T-helper 17 cell (primary cell): ENCODE measurements at regions not wholly inside any gene's neighbourhood (a gene's known extent, or its start where the extent isn't known, plus 50 kb on each side); places are given as distances from the start of the nearest gene placed in this dataset.
"Not testable (repeated sequence)": the region's sequence is repeated elsewhere in the genome, so short reads cannot be mapped to it uniquely, and the experiment has no call there.

Source experiments
- ATAC-seq: fragments of 150-1000 bp; cut with Tn5 transposase; 2 replicates; pipeline ENCODE4 v1.10.0; 2021; ENCODE audit warnings: mild to moderate bottlenecking, moderate library complexity
- DNase-seq, 3 donors: peaks; one replicate each; pipeline versions ENCODE4 v3.0.0 to v3.0.0-alpha.2; 2020 to 2021
- H3K9me3 ChIP-seq: one replicate; pipeline ENCODE4 v1.7.0; 2013; ENCODE audit warnings: low read length, mild to moderate bottlenecking; ENCODE audit not compliant: control insufficient read depth, poor library complexity, severe bottlenecking
- H3K27ac Mint-ChIP-seq: one replicate; pipeline ENCODE4 v1.8.0; 2022; ENCODE audit warnings: mild to moderate bottlenecking, moderate library complexity, mixed read lengths
- H3K27me3 Mint-ChIP-seq: one replicate; pipeline ENCODE4 v1.8.0; 2022; ENCODE audit warnings: mixed read lengths
- H3K36me3 Mint-ChIP-seq: one replicate; pipeline ENCODE4 v1.8.0; 2022; ENCODE audit warnings: low read depth, mixed read lengths
- H3K4me1 Mint-ChIP-seq: one replicate; pipeline ENCODE4 v1.8.0; 2022; ENCODE audit warnings: mild to moderate bottlenecking, mixed read lengths
- H3K4me3 Mint-ChIP-seq: one replicate; pipeline ENCODE4 v1.8.0; 2022; ENCODE audit warnings: mild to moderate bottlenecking, moderate library complexity, mixed read lengths

GRCh38 chr10:15421875-15422274, 50.8 kb upstream of the FAM171A1 start:
- peaks cover 21% of the 10 kb centered on the region for H3K27me3 Mint-ChIP-seq
- not testable (repeated sequence) for ATAC-seq, DNase-seq, H3K4me3 Mint-ChIP-seq, H3K4me1 Mint-ChIP-seq, H3K27ac Mint-ChIP-seq, H3K9me3 ChIP-seq, H3K36me3 Mint-ChIP-seq
